ENCODE measurements at regions not wholly inside any gene's neighbourhood (a gene's known extent, or its start where the extent isn't known, plus 50 kb on each side); places are given as distances from the start of the nearest gene placed in this dataset.

DNA sequence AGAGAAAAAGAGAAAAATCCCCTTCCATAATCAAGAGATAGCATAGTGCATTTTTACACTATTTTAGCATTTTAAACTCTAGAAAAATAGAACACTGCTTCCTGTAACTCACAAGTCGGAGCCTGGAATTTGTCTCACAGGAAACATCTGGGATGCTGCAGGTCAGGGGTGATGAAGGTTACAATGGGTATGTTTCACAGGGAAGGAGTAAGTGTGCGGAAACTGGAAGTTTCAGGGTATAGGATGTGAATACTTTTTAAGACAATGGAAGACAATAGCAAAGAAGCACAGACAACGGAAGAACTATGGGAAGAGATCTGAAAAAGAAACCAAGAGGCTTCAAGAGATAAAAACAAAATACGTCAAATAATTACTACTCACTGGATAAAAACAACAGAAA lies 361.0 kb upstream of the MARCKS start:
- no peaks in the 10 kb centered on the region for H3K4me1 ChIP-seq
- H3K27ac ChIP-seq: no peak overlapping the region
- no peaks in the 10 kb centered on the region for H3K9me3 ChIP-seq
- DNase-seq (ENCODE audit: low spot score): no peak
- no peaks in the 10 kb centered on the region for H3K36me3 ChIP-seq
- no peaks in the 10 kb centered on the region for H3K27me3 ChIP-seq
- H3K4me3 ChIP-seq: no peak overlapping the region
- TF ChIP-seq, protein P1, sequence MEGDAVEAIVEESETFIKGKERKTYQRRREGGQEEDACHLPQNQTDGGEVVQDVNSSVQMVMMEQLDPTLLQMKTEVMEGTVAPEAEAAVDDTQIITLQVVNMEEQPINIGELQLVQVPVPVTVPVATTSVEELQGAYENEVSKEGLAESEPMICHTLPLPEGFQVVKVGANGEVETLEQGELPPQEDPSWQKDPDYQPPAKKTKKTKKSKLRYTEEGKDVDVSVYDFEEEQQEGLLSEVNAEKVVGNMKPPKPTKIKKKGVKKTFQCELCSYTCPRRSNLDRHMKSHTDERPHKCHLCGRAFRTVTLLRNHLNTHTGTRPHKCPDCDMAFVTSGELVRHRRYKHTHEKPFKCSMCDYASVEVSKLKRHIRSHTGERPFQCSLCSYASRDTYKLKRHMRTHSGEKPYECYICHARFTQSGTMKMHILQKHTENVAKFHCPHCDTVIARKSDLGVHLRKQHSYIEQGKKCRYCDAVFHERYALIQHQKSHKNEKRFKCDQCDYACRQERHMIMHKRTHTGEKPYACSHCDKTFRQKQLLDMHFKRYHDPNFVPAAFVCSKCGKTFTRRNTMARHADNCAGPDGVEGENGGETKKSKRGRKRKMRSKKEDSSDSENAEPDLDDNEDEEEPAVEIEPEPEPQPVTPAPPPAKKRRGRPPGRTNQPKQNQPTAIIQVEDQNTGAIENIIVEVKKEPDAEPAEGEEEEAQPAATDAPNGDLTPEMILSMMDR (IDR thresholded peaks at IDR 0.05): no peak

DNA sequence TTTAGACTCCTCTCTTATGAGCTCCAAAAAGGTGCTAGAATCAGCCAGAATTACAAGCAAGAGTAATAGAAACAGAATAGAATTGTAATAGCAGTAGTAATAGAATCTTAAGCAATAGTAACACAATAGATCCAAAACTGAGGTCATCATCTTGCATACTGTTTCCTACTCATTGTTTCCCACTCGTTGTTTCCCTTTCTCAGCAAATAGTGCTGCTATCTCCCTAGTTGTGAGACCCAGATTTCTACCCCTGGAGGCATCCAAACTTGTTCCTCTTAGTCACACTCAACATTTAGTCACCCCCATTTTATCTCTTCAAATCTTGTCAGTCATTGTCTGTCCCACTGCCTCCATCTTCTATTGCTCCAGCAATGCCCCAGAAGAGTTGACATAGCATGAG lies 356.9 kb upstream of the MARCKS start:
- Histone ChIP-seq H3K4me3 (no peak overlapping the region), H3K36me3 (no peaks in the 10 kb centered on the region), H3K27ac (no peak overlapping the region), H3K9me3 (no peaks in the 10 kb centered on the region), H3K4me1 (no peaks in the 10 kb centered on the region), H3K27me3 (no peaks in the 10 kb centered on the region)
- no peak for DNase-seq (ENCODE audit: low spot score)
- TF ChIP-seq, protein P1 (IDR thresholded peaks at IDR 0.05): no peak

DNA sequence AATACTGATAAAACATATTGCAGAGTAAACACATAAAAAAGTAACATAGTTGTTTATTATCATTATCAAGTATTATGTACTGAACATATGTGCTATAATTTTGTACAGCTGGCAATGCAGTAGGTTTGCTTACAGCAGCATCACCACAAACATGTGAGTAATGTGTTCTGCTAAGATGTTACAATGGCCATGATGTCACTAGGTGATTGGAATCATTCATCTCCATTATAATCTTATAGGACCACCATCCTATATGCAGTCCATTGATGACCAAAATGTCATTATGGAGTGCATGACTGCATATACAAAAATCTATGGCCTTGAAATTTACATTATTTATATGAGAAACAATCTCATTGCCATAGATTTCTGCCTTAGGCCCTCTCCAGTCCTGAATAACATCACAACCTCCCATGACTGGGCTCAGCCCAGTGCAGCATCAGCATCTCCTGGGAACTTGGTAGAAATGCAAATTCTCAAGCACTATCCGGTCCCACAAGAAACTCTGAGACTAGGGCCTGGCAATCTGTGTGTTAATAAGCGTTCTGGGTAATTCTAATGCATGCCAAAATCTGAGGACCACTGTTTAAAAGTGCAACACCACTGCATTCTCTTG lies 352.0 kb upstream of the MARCKS start:
- H3K9me3 ChIP-seq: no peaks in the 10 kb centered on the region
- no peaks in the 10 kb centered on the region for H3K4me1 ChIP-seq
- no peaks in the 10 kb centered on the region for H3K27me3 ChIP-seq
- TF ChIP-seq, protein P1 (IDR thresholded peaks at IDR 0.05): no peak
- H3K36me3 ChIP-seq: no peaks in the 10 kb centered on the region
- DNase-seq (ENCODE audit: low spot score): no peak
- no peak overlapping the region for H3K4me3 ChIP-seq
- no peak overlapping the region for H3K27ac ChIP-seq

DNA sequence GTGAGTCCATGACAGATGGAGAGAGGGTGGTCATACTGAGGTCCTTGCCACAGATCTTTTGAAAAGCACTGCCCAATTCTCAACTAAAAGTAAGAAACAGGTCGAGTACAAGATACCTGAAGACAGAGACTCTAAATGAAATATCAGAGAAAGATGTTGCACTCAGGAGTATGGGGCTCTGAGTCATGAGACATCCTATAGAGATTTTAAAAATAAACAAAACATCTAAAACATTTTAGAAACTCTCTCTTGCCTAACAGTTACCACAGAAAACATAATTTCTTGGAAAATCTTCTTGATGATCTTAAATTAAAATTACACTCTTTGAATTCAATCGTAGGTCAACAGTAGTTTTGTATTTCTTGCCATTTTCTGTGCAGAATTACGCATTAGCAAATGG lies 348.9 kb upstream of the MARCKS start:
- H3K36me3 ChIP-seq: no peaks in the 10 kb centered on the region
- H3K4me1 ChIP-seq: no peaks in the 10 kb centered on the region
- TF ChIP-seq, protein P1 (IDR thresholded peaks at IDR 0.05): no peak
- H3K27me3 ChIP-seq: no peaks in the 10 kb centered on the region
- no peak overlapping the region for H3K4me3 ChIP-seq
- H3K27ac ChIP-seq: no peak overlapping the region
- no peaks in the 10 kb centered on the region for H3K9me3 ChIP-seq
- no peak for DNase-seq (ENCODE audit: low spot score)

DNA sequence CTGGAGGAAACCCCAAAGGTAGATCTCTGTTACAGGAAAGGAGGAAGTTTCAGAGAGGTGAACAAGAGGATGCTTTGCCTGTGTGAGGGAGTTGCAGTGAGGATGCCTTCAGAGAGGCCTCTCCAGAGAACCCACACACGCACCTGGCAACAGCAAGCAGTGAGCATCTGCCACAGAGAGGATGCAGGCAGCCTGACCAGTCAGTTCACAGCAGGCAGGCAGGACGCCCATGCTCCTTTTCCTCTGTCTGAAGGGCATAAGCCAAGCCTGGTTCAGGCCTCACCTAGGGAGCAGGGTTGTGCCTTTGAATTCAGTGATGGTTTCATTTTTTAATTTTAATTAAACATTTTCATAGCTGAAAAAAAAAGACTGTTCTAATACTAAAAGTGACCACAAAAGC lies 346.0 kb upstream of the MARCKS start:
- no peak overlapping the region for H3K27ac ChIP-seq
- H3K9me3 ChIP-seq: no peaks in the 10 kb centered on the region
- DNase-seq (ENCODE audit: low spot score): no peak
- TF ChIP-seq, protein P1 (IDR thresholded peaks at IDR 0.05): no peak
- H3K4me1 ChIP-seq: no peaks in the 10 kb centered on the region
- H3K36me3 ChIP-seq: no peaks in the 10 kb centered on the region
- no peaks in the 10 kb centered on the region for H3K27me3 ChIP-seq
- no peak overlapping the region for H3K4me3 ChIP-seq

DNA sequence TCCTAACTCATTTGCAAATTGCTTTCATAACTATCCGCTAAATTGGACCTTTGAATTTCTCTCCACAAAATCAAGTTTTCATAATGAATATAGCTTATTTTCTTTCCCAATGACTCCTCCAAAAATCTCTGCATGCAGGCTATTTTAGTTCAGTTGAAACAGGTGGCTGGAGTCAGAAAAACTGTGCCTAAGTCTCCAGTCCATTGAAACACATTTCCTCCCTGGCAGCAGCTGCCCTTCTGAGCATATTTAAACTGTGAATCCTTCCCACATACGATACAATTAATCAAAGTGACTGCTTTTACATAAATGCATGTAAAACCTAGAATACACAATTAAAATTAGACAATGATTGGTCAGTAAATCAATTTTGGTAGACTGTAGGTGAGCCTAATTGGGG lies 344.6 kb upstream of the MARCKS start:
- TF ChIP-seq, protein P1 (IDR thresholded peaks at IDR 0.05): no peak
- no peak for DNase-seq (ENCODE audit: low spot score)
- Histone ChIP-seq H3K4me3 (no peak overlapping the region), H3K27me3 (no peaks in the 10 kb centered on the region), H3K9me3 (no peaks in the 10 kb centered on the region), H3K27ac (no peak overlapping the region), H3K4me1 (no peaks in the 10 kb centered on the region), H3K36me3 (no peaks in the 10 kb centered on the region)
